Right lobe of liver (tissue), 4 donors: ENCODE measurements at regions not wholly inside any gene's neighbourhood (a gene's known extent, or its start where the extent isn't known, plus 50 kb on each side); places are given as distances from the start of the nearest gene placed in this dataset.

Experiments used
- CTCF ChIP-seq, 4 donors: fragments of 200-600 bp in 3 of 4; fragments of 450-650 bp in 1 of 4; IDR thresholded peaks; one replicate each; pipeline versions ENCODE4 v1.5.1 to v1.8.0; 2016 to 2022; ENCODE audit warnings: antibody characterized with exemption in 4 of 4, mild to moderate bottlenecking in 2 of 4
- POLR2A ChIP-seq: fragments of 450-650 bp; IDR thresholded peaks from one replicate; pipeline ENCODE4 v1.6.1; 2017; ENCODE audit warnings: antibody characterized with exemption, mild to moderate bottlenecking
- donor health status: DM: no; HTN: no; CAD: no.
- donor health status: DM: no; HTN: no; CAD: no.
- donor health status: DM: no; HTN: yes; CAD: no.

GRCh38 chr4:17092736-17093437 is 194.4 kb upstream of the LDB2 start:
- no peak for TF ChIP-seq CTCF (IDR thresholded peaks at IDR 0.05)
- TF ChIP-seq POLR2A: no peak
